ENCODE measurements at regions not wholly inside any gene's neighbourhood (a gene's known extent, or its start where the extent isn't known, plus 50 kb on each side); places are given as distances from the start of the nearest gene placed in this dataset.

DNA sequence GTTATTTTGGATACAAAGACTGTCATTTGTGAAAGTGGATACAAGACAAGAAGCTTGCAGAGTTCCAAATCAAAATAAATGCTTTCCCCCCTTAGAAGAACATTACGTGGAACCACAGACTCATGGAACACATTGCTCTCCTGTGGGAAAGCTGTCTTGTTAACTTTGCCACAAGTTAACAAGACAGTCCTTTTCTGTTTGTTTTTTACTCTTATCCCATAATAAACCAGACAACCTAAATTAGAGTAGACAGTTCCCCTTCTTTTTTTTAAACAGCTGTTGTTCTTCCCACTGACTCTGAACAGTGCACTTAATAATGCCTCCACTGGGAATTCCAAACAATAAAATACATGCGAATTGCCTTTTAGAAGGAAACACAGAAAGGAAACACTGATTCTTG lies 255.3 kb upstream of the UBE2E2 start:
- no TSS peak for BruUV-seq (replicated peaks)
- no peak for DNase-seq (ENCODE audit: unreplicated experiment)
- no peaks in the 10 kb centered on the region for H3K4me1 Mint-ChIP-seq (ENCODE audit: insufficient read depth, unreplicated experiment)
- H3K27me3 Mint-ChIP-seq (ENCODE audit: insufficient read depth, unreplicated experiment): no peaks in the 10 kb centered on the region
- ChIA-PET CTCF (interaction anchor here (0.7 to 0.8 kb wide), 3 partner anchors 45 to 384 kb away, joined by 3 read pairs; no protein-coding TSS in a partner anchor), POLR2A (no interaction called here)
- TF ChIP-seq, protein P1, sequence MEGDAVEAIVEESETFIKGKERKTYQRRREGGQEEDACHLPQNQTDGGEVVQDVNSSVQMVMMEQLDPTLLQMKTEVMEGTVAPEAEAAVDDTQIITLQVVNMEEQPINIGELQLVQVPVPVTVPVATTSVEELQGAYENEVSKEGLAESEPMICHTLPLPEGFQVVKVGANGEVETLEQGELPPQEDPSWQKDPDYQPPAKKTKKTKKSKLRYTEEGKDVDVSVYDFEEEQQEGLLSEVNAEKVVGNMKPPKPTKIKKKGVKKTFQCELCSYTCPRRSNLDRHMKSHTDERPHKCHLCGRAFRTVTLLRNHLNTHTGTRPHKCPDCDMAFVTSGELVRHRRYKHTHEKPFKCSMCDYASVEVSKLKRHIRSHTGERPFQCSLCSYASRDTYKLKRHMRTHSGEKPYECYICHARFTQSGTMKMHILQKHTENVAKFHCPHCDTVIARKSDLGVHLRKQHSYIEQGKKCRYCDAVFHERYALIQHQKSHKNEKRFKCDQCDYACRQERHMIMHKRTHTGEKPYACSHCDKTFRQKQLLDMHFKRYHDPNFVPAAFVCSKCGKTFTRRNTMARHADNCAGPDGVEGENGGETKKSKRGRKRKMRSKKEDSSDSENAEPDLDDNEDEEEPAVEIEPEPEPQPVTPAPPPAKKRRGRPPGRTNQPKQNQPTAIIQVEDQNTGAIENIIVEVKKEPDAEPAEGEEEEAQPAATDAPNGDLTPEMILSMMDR (IDR thresholded peaks at IDR 0.05; ENCODE audit: unreplicated experiment): no peak
- H3K36me3 Mint-ChIP-seq (ENCODE audit: insufficient read depth, unreplicated experiment): no peaks in the 10 kb centered on the region
- H3K4me3 Mint-ChIP-seq (ENCODE audit: unreplicated experiment): no peak overlapping the region
- intact Hi-C loops (cut with micrococcal nuclease): no loop called here
- no peak overlapping the region for H3K27ac Mint-ChIP-seq (ENCODE audit: low read depth, unreplicated experiment)
- H3K9me3 Mint-ChIP-seq (ENCODE audit: unreplicated experiment): no peaks in the 10 kb centered on the region

- ChIA-PET CTCF (interaction anchor here (0.9 to 1.7 kb wide), 3 partner anchors 9 to 223 kb away, joined by 3 to 13 read pairs (median 5); no protein-coding TSS in a partner anchor), POLR2A (no interaction called here)
- H3K36me3 Mint-ChIP-seq (ENCODE audit: insufficient read depth, unreplicated experiment): no peaks in the 10 kb centered on the region
- H3K4me3 Mint-ChIP-seq (ENCODE audit: unreplicated experiment): no peak overlapping the region
- BruUV-seq (replicated peaks): no TSS peak
- DNase-seq (ENCODE audit: unreplicated experiment): no peak
- TF ChIP-seq, protein P1 (IDR thresholded peaks at IDR 0.05; ENCODE audit: unreplicated experiment): no peak
- H3K4me1 Mint-ChIP-seq (ENCODE audit: insufficient read depth, unreplicated experiment): no peaks in the 10 kb centered on the region
- H3K27me3 Mint-ChIP-seq (ENCODE audit: insufficient read depth, unreplicated experiment): no peaks in the 10 kb centered on the region
- no peak overlapping the region for H3K27ac Mint-ChIP-seq (ENCODE audit: low read depth, unreplicated experiment)
- intact Hi-C loops (cut with micrococcal nuclease): no loop called here
- no peaks in the 10 kb centered on the region for H3K9me3 Mint-ChIP-seq (ENCODE audit: unreplicated experiment)
Observed at GRCh38 chr3:22951910-22952309, 251.2 kb upstream of the UBE2E2 start.

GRCh38 chr3:22952860-22953259 lies 250.3 kb upstream of the UBE2E2 start:
- Mint-ChIP-seq H3K9me3 (ENCODE audit: unreplicated experiment) (no peaks in the 10 kb centered on the region), H3K4me3 (ENCODE audit: unreplicated experiment) (no peak overlapping the region), H3K36me3 (ENCODE audit: insufficient read depth, unreplicated experiment) (no peaks in the 10 kb centered on the region), H3K27ac (ENCODE audit: low read depth, unreplicated experiment) (no peak overlapping the region), H3K4me1 (ENCODE audit: insufficient read depth, unreplicated experiment) (no peaks in the 10 kb centered on the region), H3K27me3 (ENCODE audit: insufficient read depth, unreplicated experiment) (no peaks in the 10 kb centered on the region)
- ChIA-PET POLR2A (no interaction called here), CTCF (interaction anchor here (0.7 kb wide), 1 partner anchor 10 kb away, joined by 4 read pairs; no protein-coding TSS in a partner anchor)
- TF ChIP-seq, protein P1 (IDR thresholded peaks at IDR 0.05; ENCODE audit: unreplicated experiment): no peak
- no TSS peak for BruUV-seq (replicated peaks)
- no peak for DNase-seq (ENCODE audit: unreplicated experiment)
- intact Hi-C loops (cut with micrococcal nuclease): no loop called here

DNA sequence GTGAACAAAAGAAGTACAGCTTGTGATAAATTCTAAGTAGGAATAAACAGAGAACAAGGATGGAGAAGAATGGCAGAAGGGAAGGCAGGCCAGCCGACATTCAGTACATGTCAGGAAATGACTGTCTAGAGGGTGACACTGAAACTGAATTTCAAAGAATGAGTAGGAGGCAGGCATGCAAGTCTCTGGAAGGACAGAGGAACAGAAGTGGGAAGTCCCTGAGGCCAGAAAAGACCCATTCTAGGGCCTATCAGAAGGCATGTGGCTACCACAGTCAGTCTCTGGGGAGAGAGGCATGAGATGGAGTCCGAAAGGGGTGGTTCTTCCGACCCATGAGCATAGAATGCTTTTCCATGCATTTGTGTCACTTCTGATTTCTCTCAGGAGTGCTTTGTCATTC lies 243.5 kb upstream of the UBE2E2 start:
- no peak overlapping the region for H3K4me3 Mint-ChIP-seq (ENCODE audit: unreplicated experiment)
- H3K27me3 Mint-ChIP-seq (ENCODE audit: insufficient read depth, unreplicated experiment): peaks cover 15% of the 10 kb centered on the region
- POLR2A ChIA-PET: no interaction called here
- CTCF ChIA-PET: interaction anchor here (0.9 to 4.3 kb wide), 5 partner anchors 8 to 784 kb away, joined by 3 to 21 read pairs (median 13); no protein-coding TSS in a partner anchor
- intact Hi-C loops (cut with micrococcal nuclease): no loop called here
- TF ChIP-seq, protein P1 (IDR thresholded peaks at IDR 0.05; ENCODE audit: unreplicated experiment): no peak
- no peak for DNase-seq (ENCODE audit: unreplicated experiment)
- BruUV-seq (replicated peaks): no TSS peak
- H3K4me1 Mint-ChIP-seq (ENCODE audit: insufficient read depth, unreplicated experiment): no peaks in the 10 kb centered on the region
- H3K27ac Mint-ChIP-seq (ENCODE audit: low read depth, unreplicated experiment): no peak overlapping the region
- no peaks in the 10 kb centered on the region for H3K36me3 Mint-ChIP-seq (ENCODE audit: insufficient read depth, unreplicated experiment)
- no peaks in the 10 kb centered on the region for H3K9me3 Mint-ChIP-seq (ENCODE audit: unreplicated experiment)

Data from MCF 10A (cell line).